PC-9 (cell line): ENCODE measurements at regions not wholly inside any gene's neighbourhood (a gene's known extent, or its start where the extent isn't known, plus 50 kb on each side); places are given as distances from the start of the nearest gene placed in this dataset.

ENCODE experiments used
- CTCF ChIP-seq: fragments of 200-600 bp; sonication (generic); conservative IDR thresholded peaks from 2 replicates; pipeline ENCODE4 v1.6.1; 2017; ENCODE audit warnings: mixed run types, antibody characterized with exemption, mild to moderate bottlenecking, moderate library complexity
- EZH2 ChIP-seq: fragments of 200-600 bp; sonication (generic); IDR thresholded peaks from 2 replicates; pipeline ENCODE4 v1.8.0; 2017; ENCODE audit warnings: antibody characterized with exemption, low read depth

- TF ChIP-seq CTCF = no peak
- TF ChIP-seq EZH2 = no peak
Observed at GRCh38 chr16:29226782-29227181, 179.7 kb downstream of the NPIPB11 start.
